Upper lobe of right lung (tissue), 1 donor: ENCODE measurements at regions not wholly inside any gene's neighbourhood (a gene's known extent, or its start where the extent isn't known, plus 50 kb on each side); places are given as distances from the start of the nearest gene placed in this dataset.
"Not testable (repeated sequence)": the region's sequence is repeated elsewhere in the genome, so short reads cannot be mapped to it uniquely, and the experiment has no call there.

Experiments used
- ATAC-seq: fragments of 200-7000 bp; cut with Tn5 transposase; one replicate; pipeline ENCODE4 v1.9.1; 2020; ENCODE audit warnings: mild to moderate bottlenecking, moderate library complexity
- DNase-seq: peaks from one replicate; pipeline ENCODE4 v3.0.0-alpha.2; 2020
- H3K27ac ChIP-seq: fragments of 200-600 bp; one replicate; pipeline ENCODE4 v1.8.0; 2022
- H3K27me3 ChIP-seq: fragments of 200-600 bp; one replicate; pipeline ENCODE4 v1.8.0; 2022; ENCODE audit warnings: mild to moderate bottlenecking
- H3K36me3 ChIP-seq: fragments of 200-600 bp; one replicate; pipeline ENCODE4 v1.8.0; 2022
- H3K4me1 ChIP-seq: fragments of 200-600 bp; one replicate; pipeline ENCODE4 v1.8.0; 2022
- H3K4me3 ChIP-seq: fragments of 200-600 bp; one replicate; pipeline ENCODE4 v1.8.0; 2022; ENCODE audit warnings: mild to moderate bottlenecking
- H3K9me3 ChIP-seq: fragments of 200-600 bp; one replicate; pipeline ENCODE4 v1.8.0; 2022
- CTCF ChIP-seq: fragments of 200-600 bp; IDR thresholded peaks from one replicate; pipeline ENCODE4 v1.8.0; 2022; ENCODE audit warnings: antibody characterized with exemption
- intact Hi-C: fragments of 100-400 bp; cut with DNase I; formaldehyde crosslinking; loops from one replicate; pipeline ENCODE4 v1.11.0; 2022
- donor health status: DM: no; HTN: yes; CAD: no; lungs with severe emphysema.

GRCh38 chr10:78600740-78601139 is 468.0 kb upstream of the ZMIZ1 start:
- Histone ChIP-seq H3K36me3 (no peaks in the 10 kb centered on the region), H3K4me3 (no peak overlapping the region), H3K27me3 (no peaks in the 10 kb centered on the region), H3K9me3 (no peaks in the 10 kb centered on the region), H3K27ac (no peak overlapping the region), H3K4me1 (no peaks in the 10 kb centered on the region)
- ATAC-seq: no peak
- no peak for DNase-seq
- intact Hi-C loops: no loop called here
- no peak for TF ChIP-seq CTCF

DNA sequence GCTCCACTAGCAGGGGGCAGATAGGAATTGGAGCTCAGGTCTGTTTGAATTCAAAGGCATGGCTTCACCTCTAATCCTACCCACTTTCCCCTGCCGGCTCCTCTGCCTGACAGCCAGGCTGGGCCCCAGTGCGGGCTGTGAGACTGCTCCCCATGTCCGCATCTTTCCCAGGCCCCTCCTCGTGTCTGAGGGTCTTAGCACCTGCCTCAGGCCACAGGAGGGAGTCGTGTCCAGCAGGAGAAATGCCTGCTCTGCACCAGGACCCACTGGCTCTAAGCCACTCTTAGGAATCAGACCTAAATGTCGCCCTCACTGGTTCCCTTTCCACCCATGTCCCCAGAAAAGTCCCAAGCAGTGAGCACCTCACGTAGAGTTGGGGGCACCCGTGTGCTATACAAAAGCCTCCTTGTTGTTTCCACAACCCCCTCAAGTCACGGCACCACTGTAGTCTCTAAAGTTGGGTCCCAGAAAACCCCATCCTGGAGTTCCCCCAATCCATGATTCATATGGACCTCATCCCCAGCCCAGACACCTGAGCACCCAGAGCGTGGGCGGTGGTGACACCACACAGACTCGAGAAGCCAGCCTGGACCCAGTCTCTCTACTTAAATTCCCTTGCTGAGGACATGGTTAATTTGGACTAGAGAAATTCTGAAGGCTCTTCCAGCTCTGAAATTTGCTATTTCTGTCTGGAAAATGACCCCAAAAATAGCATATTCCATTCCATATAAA is 466.4 kb upstream of the ZMIZ1 start:
- ATAC-seq: no peak
- Histone ChIP-seq H3K4me1 (no peaks in the 10 kb centered on the region), H3K4me3 (no peak overlapping the region), H3K9me3 (no peaks in the 10 kb centered on the region), H3K36me3 (no peaks in the 10 kb centered on the region), H3K27me3 (no peaks in the 10 kb centered on the region), H3K27ac (no peak overlapping the region)
- no peak for TF ChIP-seq CTCF
- intact Hi-C loops: no loop called here
- DNase-seq: no peak

DNA sequence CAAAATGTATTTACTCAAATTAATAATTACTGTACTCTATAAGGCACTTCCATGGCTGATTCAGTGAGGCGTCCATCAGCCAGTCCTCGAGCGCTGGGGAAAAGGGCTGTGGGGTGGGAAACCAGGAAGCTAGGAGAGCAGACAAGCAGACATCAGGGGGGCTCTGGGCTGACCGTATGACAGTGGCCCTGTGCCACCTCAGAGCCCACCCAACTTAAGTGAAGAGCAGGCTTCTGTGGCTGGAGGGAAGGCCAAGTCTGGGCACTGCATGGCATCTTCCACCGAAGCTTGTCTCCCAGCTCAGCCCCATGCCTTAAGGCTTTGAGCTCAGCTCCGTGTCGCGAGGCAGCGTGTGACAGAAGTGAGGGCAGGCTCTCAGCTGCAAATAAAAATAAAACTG is 464.5 kb upstream of the ZMIZ1 start:
- H3K4me3 ChIP-seq: no peak overlapping the region
- H3K36me3 ChIP-seq: no peaks in the 10 kb centered on the region
- no peak for ATAC-seq
- no peak overlapping the region for H3K27ac ChIP-seq
- intact Hi-C loops: no loop called here
- no peaks in the 10 kb centered on the region for H3K4me1 ChIP-seq
- H3K27me3 ChIP-seq: no peaks in the 10 kb centered on the region
- no peak for DNase-seq
- H3K9me3 ChIP-seq: no peaks in the 10 kb centered on the region
- TF ChIP-seq CTCF: no peak

- intact Hi-C loops: no loop called here
- DNase-seq (no peak), ATAC-seq (no peak)
These were observed 464.0 kb upstream of the ZMIZ1 start for GRCh38 chr10:78604721-78605120.

GRCh38 chr10:78605800-78606350 is 462.9 kb upstream of the ZMIZ1 start:
- intact Hi-C loops: no loop called here
- Histone ChIP-seq H3K4me3 (no peak overlapping the region), H3K36me3 (no peaks in the 10 kb centered on the region), H3K27ac (no peak overlapping the region), H3K4me1 (no peaks in the 10 kb centered on the region), H3K27me3 (no peaks in the 10 kb centered on the region), H3K9me3 (no peaks in the 10 kb centered on the region)
- no peak for ATAC-seq
- no peak for DNase-seq
- TF ChIP-seq CTCF: no peak

More at GRCh38 chr10:78604721-78605120, 464.0 kb upstream of the ZMIZ1 start:
- no peaks in the 10 kb centered on the region for H3K36me3 ChIP-seq
- H3K27ac ChIP-seq: no peak overlapping the region
- no peak overlapping the region for H3K4me3 ChIP-seq
- H3K4me1 ChIP-seq: no peaks in the 10 kb centered on the region
- no peaks in the 10 kb centered on the region for H3K27me3 ChIP-seq
- no peaks in the 10 kb centered on the region for H3K9me3 ChIP-seq
- TF ChIP-seq CTCF: no peak

- H3K27ac ChIP-seq, intact Hi-C loops, ATAC-seq: not testable (repeated sequence)
These were observed 462.0 kb upstream of the ZMIZ1 start for GRCh38 chr10:78606766-78607165.

More at GRCh38 chr10:78606766-78607165, 462.0 kb upstream of the ZMIZ1 start:
- not testable (repeated sequence) for H3K27me3 ChIP-seq, DNase-seq, H3K4me1 ChIP-seq, H3K9me3 ChIP-seq, H3K4me3 ChIP-seq, H3K36me3 ChIP-seq
